HL-60 (cell line): ENCODE measurements at regions not wholly inside any gene's neighbourhood (a gene's known extent, or its start where the extent isn't known, plus 50 kb on each side); places are given as distances from the start of the nearest gene placed in this dataset.

Source experiments
- DNase-seq, 2 experiments: peaks; one replicate each; pipeline ENCODE4 v3.0.0-alpha.2; 2010 to 2020; ENCODE audit warnings: low read depth in 1 of 2, low spot score in 1 of 2
- H3K27ac ChIP-seq: fragments of 250-450 bp; sonication (Bioruptor Pico); replicated peaks from 2 replicates; pipeline ENCODE4 v1.5.1; 2020; ENCODE audit warnings: mild to moderate bottlenecking, moderate library complexity
- H3K27me3 ChIP-seq: fragments of 250-450 bp; sonication (Bioruptor Pico); 2 replicates; pipeline ENCODE4 v1.5.1; 2021; ENCODE audit warnings: mild to moderate bottlenecking, moderate library complexity; ENCODE audit not compliant: insufficient read depth, poor library complexity, severe bottlenecking
- H3K4me3 ChIP-seq: replicated peaks from 2 replicates; pipeline ENCODE4 v1.5.1; 2011; ENCODE audit warnings: mild to moderate bottlenecking, control low read depth, low read length; ENCODE audit not compliant: insufficient read depth
- GABPA ChIP-seq: IDR thresholded peaks from 2 replicates; pipeline ENCODE4 v1.6.1; 2012; ENCODE audit warnings: low read depth
- POLR2AphosphoS5 ChIP-seq: IDR thresholded peaks from 2 replicates; pipeline ENCODE4 v1.6.1; 2012; ENCODE audit warnings: low read depth
- SPI1 ChIP-seq: IDR thresholded peaks from 2 replicates; pipeline ENCODE4 v1.6.1; 2012; ENCODE audit warnings: low read depth, mild to moderate bottlenecking, borderline replicate concordance
- TF ChIP-seq, protein P1 (sequence below): IDR thresholded peaks from one replicate; pipeline ENCODE4 v1.5.1; 2011; ENCODE audit warnings: low read length, control low read depth, inconsistent platforms; ENCODE audit not compliant: insufficient read depth
- TF ChIP-seq, protein P2 (sequence below): IDR thresholded peaks from 2 replicates; pipeline ENCODE4 v1.6.1; 2012; ENCODE audit warnings: low read depth; ENCODE audit not compliant: insufficient replicate concordance

DNA sequence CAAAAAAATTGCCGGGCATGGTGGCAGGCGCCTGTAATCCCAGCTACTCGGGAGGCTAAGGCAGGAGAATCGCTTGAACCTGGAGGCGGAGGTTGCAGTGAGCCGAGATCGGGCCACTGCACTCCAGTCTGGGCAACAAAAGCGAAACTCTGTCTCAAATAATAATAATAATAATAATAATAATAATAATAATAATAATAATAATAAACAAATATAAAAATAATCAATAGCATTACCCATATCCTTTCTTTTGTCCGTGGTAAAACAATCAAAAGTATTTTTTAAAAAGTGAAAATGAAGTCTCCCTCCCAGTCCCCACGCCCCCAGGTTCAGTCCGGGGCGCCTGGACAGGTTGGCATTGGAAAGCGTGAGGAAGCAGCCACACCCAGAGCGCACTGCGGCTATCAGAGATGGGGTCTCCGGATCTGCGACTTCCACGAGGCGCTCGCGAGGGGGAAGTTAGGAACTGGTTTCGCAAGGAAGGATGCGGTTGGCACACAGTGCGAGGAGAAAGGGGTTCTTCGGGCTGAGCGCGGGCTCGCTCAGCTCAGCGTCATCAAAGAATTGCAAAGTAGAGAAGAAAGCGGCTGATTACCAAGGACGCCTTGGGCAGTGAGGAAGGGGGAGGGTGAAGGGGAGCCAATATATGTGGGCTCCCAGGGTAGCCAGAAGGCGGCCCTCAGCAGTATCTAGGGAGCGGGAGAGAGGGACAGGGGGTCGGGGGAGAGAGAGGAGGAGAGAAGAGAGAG lies 69.5 kb upstream of the EPHB3 start:
- TF ChIP-seq SPI1 (peak; percentile 39; the same call in 1 of the 2 replicates), POLR2AphosphoS5 (no peak)
- H3K27me3 ChIP-seq, result peaks cover 6% of the 10 kb centered on the region
- H3K4me3 ChIP-seq, result peak overlapping the region; percentile 3; the same call in 1 of the 2 replicates
- H3K27ac ChIP-seq, result no peak overlapping the region
- DNase-seq, result peak; percentile 73 to 75

DNA sequence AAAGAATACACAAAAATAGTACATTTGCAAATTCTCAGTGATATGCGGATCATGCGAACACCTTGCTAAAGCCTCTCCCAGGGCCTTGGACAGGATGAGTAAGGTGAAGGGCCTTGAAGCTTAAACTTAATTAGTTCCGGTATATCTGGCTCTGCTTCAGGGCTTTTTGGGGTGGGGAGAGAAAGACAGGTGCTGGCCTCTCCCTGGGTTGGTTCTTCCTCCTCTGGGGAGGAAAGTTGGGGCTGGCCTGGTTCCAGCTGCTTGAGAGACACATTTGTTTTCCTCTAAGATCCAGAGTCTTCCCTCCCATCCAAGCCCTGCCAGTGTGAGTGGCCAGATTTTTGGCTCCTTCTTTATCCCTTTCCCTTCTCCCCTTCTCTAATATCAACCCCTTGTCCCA lies 64.7 kb upstream of the EPHB3 start:
- no peaks in the 10 kb centered on the region for H3K27me3 ChIP-seq
- H3K27ac ChIP-seq, result no peak overlapping the region
- H3K4me3 ChIP-seq, result no peak overlapping the region
- DNase-seq, result no peak
- TF ChIP-seq, protein P1, sequence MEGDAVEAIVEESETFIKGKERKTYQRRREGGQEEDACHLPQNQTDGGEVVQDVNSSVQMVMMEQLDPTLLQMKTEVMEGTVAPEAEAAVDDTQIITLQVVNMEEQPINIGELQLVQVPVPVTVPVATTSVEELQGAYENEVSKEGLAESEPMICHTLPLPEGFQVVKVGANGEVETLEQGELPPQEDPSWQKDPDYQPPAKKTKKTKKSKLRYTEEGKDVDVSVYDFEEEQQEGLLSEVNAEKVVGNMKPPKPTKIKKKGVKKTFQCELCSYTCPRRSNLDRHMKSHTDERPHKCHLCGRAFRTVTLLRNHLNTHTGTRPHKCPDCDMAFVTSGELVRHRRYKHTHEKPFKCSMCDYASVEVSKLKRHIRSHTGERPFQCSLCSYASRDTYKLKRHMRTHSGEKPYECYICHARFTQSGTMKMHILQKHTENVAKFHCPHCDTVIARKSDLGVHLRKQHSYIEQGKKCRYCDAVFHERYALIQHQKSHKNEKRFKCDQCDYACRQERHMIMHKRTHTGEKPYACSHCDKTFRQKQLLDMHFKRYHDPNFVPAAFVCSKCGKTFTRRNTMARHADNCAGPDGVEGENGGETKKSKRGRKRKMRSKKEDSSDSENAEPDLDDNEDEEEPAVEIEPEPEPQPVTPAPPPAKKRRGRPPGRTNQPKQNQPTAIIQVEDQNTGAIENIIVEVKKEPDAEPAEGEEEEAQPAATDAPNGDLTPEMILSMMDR, result no peak
- TF ChIP-seq GABPA (no peak), POLR2AphosphoS5 (no peak), SPI1 (no peak)
- TF ChIP-seq, protein P2, sequence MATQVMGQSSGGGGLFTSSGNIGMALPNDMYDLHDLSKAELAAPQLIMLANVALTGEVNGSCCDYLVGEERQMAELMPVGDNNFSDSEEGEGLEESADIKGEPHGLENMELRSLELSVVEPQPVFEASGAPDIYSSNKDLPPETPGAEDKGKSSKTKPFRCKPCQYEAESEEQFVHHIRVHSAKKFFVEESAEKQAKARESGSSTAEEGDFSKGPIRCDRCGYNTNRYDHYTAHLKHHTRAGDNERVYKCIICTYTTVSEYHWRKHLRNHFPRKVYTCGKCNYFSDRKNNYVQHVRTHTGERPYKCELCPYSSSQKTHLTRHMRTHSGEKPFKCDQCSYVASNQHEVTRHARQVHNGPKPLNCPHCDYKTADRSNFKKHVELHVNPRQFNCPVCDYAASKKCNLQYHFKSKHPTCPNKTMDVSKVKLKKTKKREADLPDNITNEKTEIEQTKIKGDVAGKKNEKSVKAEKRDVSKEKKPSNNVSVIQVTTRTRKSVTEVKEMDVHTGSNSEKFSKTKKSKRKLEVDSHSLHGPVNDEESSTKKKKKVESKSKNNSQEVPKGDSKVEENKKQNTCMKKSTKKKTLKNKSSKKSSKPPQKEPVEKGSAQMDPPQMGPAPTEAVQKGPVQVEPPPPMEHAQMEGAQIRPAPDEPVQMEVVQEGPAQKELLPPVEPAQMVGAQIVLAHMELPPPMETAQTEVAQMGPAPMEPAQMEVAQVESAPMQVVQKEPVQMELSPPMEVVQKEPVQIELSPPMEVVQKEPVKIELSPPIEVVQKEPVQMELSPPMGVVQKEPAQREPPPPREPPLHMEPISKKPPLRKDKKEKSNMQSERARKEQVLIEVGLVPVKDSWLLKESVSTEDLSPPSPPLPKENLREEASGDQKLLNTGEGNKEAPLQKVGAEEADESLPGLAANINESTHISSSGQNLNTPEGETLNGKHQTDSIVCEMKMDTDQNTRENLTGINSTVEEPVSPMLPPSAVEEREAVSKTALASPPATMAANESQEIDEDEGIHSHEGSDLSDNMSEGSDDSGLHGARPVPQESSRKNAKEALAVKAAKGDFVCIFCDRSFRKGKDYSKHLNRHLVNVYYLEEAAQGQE, result no peak

DNA sequence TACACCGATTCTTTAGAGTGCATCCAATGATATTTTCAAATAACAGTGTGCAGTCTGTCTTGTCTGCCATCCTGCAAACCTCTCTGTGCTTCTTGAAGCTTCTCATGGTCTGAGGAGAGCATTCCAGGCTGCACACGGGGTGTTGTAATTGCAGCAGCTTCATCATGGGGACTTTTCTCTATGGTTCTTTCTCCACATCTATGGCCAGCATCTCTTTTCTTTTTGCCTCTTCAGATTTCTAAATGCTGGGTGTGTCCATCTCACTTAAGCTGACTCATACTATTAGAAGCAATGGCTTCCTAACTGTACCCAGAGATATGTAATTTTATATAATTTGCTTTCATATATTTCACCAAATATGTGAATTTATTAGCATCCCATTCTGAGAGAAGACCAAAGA lies 63.8 kb upstream of the EPHB3 start:
- no peak for TF ChIP-seq GABPA
- TF ChIP-seq, protein P2, result no peak
- TF ChIP-seq, protein P1, result no peak
- TF ChIP-seq SPI1, result no peak
- Histone ChIP-seq H3K27me3 (no peaks in the 10 kb centered on the region), H3K4me3 (no peak overlapping the region), H3K27ac (no peak overlapping the region)
- DNase-seq, result no peak

DNA sequence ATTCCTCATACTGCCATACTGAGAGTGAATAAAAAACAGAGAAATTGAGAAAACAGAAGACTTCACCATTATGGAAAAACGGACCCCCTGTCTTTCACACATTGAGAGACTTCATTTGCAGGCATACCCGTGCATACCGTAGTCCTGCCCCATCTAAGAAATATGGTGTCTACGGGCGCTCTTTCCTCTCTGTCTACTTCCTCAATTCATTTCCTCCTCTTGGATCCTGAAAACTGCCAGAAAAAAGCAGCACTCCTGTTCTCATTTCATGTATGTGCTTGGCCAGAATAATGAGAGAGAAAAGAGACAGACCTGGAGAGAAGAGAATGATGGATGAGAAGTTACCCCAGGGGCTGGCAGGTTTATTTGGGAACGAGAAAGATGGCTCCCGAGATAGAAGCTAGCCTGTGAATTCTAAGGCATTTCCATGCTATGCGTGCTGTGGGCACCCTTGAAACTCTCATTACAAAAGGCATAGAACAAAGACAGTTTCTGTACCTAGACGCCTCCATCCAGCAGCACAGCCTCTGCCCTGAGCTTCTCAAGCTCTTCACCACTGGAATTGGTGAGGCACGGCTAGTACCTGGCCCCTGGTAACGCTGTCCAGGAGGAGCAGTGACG lies 62.5 kb upstream of the EPHB3 start:
- no peak for TF ChIP-seq POLR2AphosphoS5
- TF ChIP-seq SPI1, result peak; percentile 68; the same call in 1 of the 2 replicates
- DNase-seq, result peak in 1 of 2 experiments; percentile 39
- Histone ChIP-seq H3K27me3 (no peaks in the 10 kb centered on the region), H3K4me3 (no peak overlapping the region), H3K27ac (no peak overlapping the region)
